ENCODE measurements at regions not wholly inside any gene's neighbourhood (a gene's known extent, or its start where the extent isn't known, plus 50 kb on each side); places are given as distances from the start of the nearest gene placed in this dataset.

- Histone ChIP-seq H3K4me3 (replicated peaks; ENCODE audit: low read depth, low read length) (no peak overlapping the region), H3K27me3 (replicated peaks; ENCODE audit: control insufficient read depth, insufficient read depth, low read length) (no peaks in the 10 kb centered on the region), H3K36me3 (ENCODE audit: control insufficient read depth, insufficient read depth, low read length) (no peaks in the 10 kb centered on the region)
- no peak for DNase-seq (ENCODE audit: extremely low read depth, insufficient read length)
- TF ChIP-seq CTCF (IDR thresholded peaks at IDR 0.05; ENCODE audit: insufficient read depth, low read length, poor library complexity, severe bottlenecking): no peak
These were observed 564.5 kb downstream of the BCL11B start for GRCh38 chr14:98707522-98707921.

GRCh38 chr14:98708555-98708954, 563.4 kb downstream of the BCL11B start:
- Histone ChIP-seq H3K36me3 (ENCODE audit: control insufficient read depth, insufficient read depth, low read length) (no peaks in the 10 kb centered on the region), H3K27me3 (replicated peaks; ENCODE audit: control insufficient read depth, insufficient read depth, low read length) (no peaks in the 10 kb centered on the region), H3K4me3 (replicated peaks; ENCODE audit: low read depth, low read length) (no peak overlapping the region)
- TF ChIP-seq CTCF (IDR thresholded peaks at IDR 0.05; ENCODE audit: insufficient read depth, low read length, poor library complexity, severe bottlenecking): no peak
- no peak for DNase-seq (ENCODE audit: extremely low read depth, insufficient read length)

GRCh38 chr14:98711453-98711852, 560.5 kb downstream of the BCL11B start:
- no peak for DNase-seq (ENCODE audit: extremely low read depth, insufficient read length)
- Histone ChIP-seq H3K4me3 (replicated peaks; ENCODE audit: low read depth, low read length) (no peak overlapping the region), H3K36me3 (ENCODE audit: control insufficient read depth, insufficient read depth, low read length) (no peaks in the 10 kb centered on the region), H3K27me3 (replicated peaks; ENCODE audit: control insufficient read depth, insufficient read depth, low read length) (no peaks in the 10 kb centered on the region)
- TF ChIP-seq CTCF (IDR thresholded peaks at IDR 0.05; ENCODE audit: insufficient read depth, low read length, poor library complexity, severe bottlenecking): no peak

GRCh38 chr14:98714626-98715425, 557.2 kb downstream of the BCL11B start:
- H3K27me3 ChIP-seq (replicated peaks; ENCODE audit: control insufficient read depth, insufficient read depth, low read length): no peaks in the 10 kb centered on the region
- H3K4me3 ChIP-seq (replicated peaks; ENCODE audit: low read depth, low read length): no peak overlapping the region
- H3K36me3 ChIP-seq (ENCODE audit: control insufficient read depth, insufficient read depth, low read length): no peaks in the 10 kb centered on the region
- no peak for DNase-seq (ENCODE audit: extremely low read depth, insufficient read length)
- TF ChIP-seq CTCF (IDR thresholded peaks at IDR 0.05; ENCODE audit: insufficient read depth, low read length, poor library complexity, severe bottlenecking): no peak

GRCh38 chr14:98716133-98716532, 555.9 kb downstream of the BCL11B start:
- TF ChIP-seq CTCF (IDR thresholded peaks at IDR 0.05; ENCODE audit: insufficient read depth, low read length, poor library complexity, severe bottlenecking): no peak
- no peak for DNase-seq (ENCODE audit: extremely low read depth, insufficient read length)
- Histone ChIP-seq H3K36me3 (ENCODE audit: control insufficient read depth, insufficient read depth, low read length) (no peaks in the 10 kb centered on the region), H3K27me3 (replicated peaks; ENCODE audit: control insufficient read depth, insufficient read depth, low read length) (no peaks in the 10 kb centered on the region), H3K4me3 (replicated peaks; ENCODE audit: low read depth, low read length) (no peak overlapping the region)

Measured in GM06990 (cell line).